ENCODE measurements at regions not wholly inside any gene's neighbourhood (a gene's known extent, or its start where the extent isn't known, plus 50 kb on each side); places are given as distances from the start of the nearest gene placed in this dataset.
A peak's percentile ranks its signal among the peaks of the same experiment; 100 is the strongest.

GRCh38 chr14:97361181-97361580 lies 564.0 kb downstream of the VRK1 start:
- Mint-ChIP-seq H3K27me3 (ENCODE audit: insufficient read depth) (peaks cover 4% of the 10 kb centered on the region), H3K27ac (no peak overlapping the region), H3K36me3 (ENCODE audit: low read depth) (no peaks in the 10 kb centered on the region), H3K9me3 (no peaks in the 10 kb centered on the region), H3K4me1 (ENCODE audit: low read depth) (no peaks in the 10 kb centered on the region), H3K4me3 (no peak overlapping the region)
- no peak for DNase-seq (ENCODE audit: low spot score)
- intact Hi-C loops (cut with micrococcal nuclease), result no loop called here

DNA sequence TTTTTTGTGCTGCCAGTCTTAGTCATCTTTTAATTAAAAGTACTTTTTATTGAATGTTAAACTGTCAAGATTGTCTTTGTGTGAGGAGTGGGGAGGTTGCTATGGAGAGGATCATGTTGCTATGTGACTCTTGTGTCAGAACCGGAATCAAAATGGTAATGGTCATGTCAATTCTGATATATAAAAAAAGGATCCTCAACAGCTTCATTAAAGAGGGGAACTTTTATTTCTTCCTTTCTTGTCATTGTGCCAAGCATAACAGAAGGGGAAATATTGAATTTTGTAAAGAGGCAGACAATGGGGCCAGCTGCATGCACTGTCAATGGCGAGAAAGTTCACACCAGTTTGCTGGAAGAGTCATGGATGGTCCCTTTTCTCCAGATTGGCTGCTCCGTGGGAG lies 564.8 kb downstream of the VRK1 start:
- Mint-ChIP-seq H3K9me3 (no peaks in the 10 kb centered on the region), H3K27ac (no peak overlapping the region), H3K27me3 (ENCODE audit: insufficient read depth) (peaks cover 4% of the 10 kb centered on the region), H3K4me1 (ENCODE audit: low read depth) (no peaks in the 10 kb centered on the region), H3K36me3 (ENCODE audit: low read depth) (no peaks in the 10 kb centered on the region), H3K4me3 (no peak overlapping the region)
- no peak for DNase-seq (ENCODE audit: low spot score)
- intact Hi-C loops (cut with micrococcal nuclease), result no loop called here

- no peak overlapping the region for H3K4me3 Mint-ChIP-seq
These were observed 569.2 kb downstream of the VRK1 start for GRCh38 chr14:97366400-97366799.

GRCh38 chr14:97367278-97367677 lies 570.1 kb downstream of the VRK1 start:
- Mint-ChIP-seq H3K4me3 (no peak overlapping the region), H3K9me3 (no peaks in the 10 kb centered on the region), H3K36me3 (ENCODE audit: low read depth) (no peaks in the 10 kb centered on the region), H3K27me3 (ENCODE audit: insufficient read depth) (peaks cover 2% of the 10 kb centered on the region), H3K27ac (no peak overlapping the region), H3K4me1 (ENCODE audit: low read depth) (no peaks in the 10 kb centered on the region)
- DNase-seq (ENCODE audit: low spot score), result no peak
- intact Hi-C loops (cut with micrococcal nuclease), result no loop called here

More at GRCh38 chr14:97366400-97366799, 569.2 kb downstream of the VRK1 start:
- intact Hi-C loops (cut with micrococcal nuclease), result no loop called here
- Mint-ChIP-seq H3K27me3 (ENCODE audit: insufficient read depth) (peaks cover 4% of the 10 kb centered on the region), H3K4me1 (ENCODE audit: low read depth) (no peaks in the 10 kb centered on the region), H3K36me3 (ENCODE audit: low read depth) (no peaks in the 10 kb centered on the region), H3K9me3 (no peaks in the 10 kb centered on the region), H3K27ac (no peak overlapping the region)
- no peak for DNase-seq (ENCODE audit: low spot score)

DNA sequence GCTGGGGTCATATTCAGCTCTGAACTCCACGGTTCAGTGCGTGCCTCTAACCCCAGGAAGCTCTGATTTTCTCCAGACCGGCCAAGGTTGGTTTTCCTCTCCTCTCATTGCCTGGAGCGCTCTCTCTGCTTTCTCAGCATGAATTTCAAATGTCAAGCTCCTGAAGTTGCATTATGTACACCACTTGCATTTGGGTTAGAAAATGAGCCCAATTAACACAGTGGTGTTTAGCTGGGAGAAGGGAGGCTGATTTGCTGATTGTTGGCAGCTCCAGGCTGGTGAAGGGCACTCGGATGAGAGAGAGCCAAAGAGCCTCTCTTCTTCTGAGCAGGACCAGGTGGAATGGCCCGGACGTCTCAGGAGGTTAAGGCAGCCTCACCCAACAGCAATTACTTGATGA lies 570.9 kb downstream of the VRK1 start:
- Mint-ChIP-seq H3K36me3 (ENCODE audit: low read depth) (no peaks in the 10 kb centered on the region), H3K9me3 (no peaks in the 10 kb centered on the region), H3K27ac (no peak overlapping the region), H3K4me1 (ENCODE audit: low read depth) (no peaks in the 10 kb centered on the region), H3K4me3 (no peak overlapping the region), H3K27me3 (ENCODE audit: insufficient read depth) (no peaks in the 10 kb centered on the region)
- intact Hi-C loops (cut with micrococcal nuclease), result no loop called here
- no peak for DNase-seq (ENCODE audit: low spot score)

- intact Hi-C loops (cut with micrococcal nuclease), result no loop called here
- H3K4me3 Mint-ChIP-seq, result no peak overlapping the region
- H3K9me3 Mint-ChIP-seq, result no peaks in the 10 kb centered on the region
- H3K27ac Mint-ChIP-seq, result no peak overlapping the region
- DNase-seq (ENCODE audit: low spot score), result no peak
- no peaks in the 10 kb centered on the region for H3K27me3 Mint-ChIP-seq (ENCODE audit: insufficient read depth)
- peaks cover 5% of the 10 kb centered on the region for H3K4me1 Mint-ChIP-seq (ENCODE audit: low read depth)
- H3K36me3 Mint-ChIP-seq (ENCODE audit: low read depth), result no peaks in the 10 kb centered on the region
These were observed 571.9 kb downstream of the VRK1 start for GRCh38 chr14:97368900-97369564.

DNA sequence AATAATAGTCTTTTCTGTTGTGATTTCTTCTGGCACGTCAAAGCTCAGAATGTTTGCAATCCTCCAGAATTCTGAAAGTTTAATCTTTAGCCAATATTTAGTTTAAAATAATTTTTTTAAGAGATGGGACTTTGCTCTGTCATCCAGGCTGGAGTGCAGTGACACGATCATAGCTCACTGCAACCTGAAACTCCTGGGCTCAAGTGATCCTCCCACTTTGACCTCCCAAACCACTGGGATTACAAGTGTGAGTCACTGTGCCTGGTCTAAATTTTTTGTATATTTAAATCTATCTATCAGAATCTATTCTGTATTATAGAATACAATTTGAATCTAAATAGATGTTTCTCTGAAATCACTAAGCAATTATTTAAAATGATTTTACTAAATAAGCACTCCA lies 572.7 kb downstream of the VRK1 start:
- Mint-ChIP-seq H3K36me3 (ENCODE audit: low read depth) (no peaks in the 10 kb centered on the region), H3K4me3 (no peak overlapping the region), H3K27me3 (ENCODE audit: insufficient read depth) (no peaks in the 10 kb centered on the region), H3K27ac (no peak overlapping the region), H3K4me1 (ENCODE audit: low read depth) (peaks cover 14% of the 10 kb centered on the region), H3K9me3 (no peaks in the 10 kb centered on the region)
- no peak for DNase-seq (ENCODE audit: low spot score)
- intact Hi-C loops (cut with micrococcal nuclease), result no loop called here

GRCh38 chr14:97376310-97376709 lies 579.1 kb downstream of the VRK1 start:
- DNase-seq (ENCODE audit: low spot score), result no peak
- Mint-ChIP-seq H3K9me3 (no peaks in the 10 kb centered on the region), H3K27me3 (ENCODE audit: insufficient read depth) (no peaks in the 10 kb centered on the region), H3K36me3 (ENCODE audit: low read depth) (no peaks in the 10 kb centered on the region), H3K4me3 (no peak overlapping the region), H3K27ac (no peak overlapping the region), H3K4me1 (ENCODE audit: low read depth) (peaks cover 61% of the 10 kb centered on the region)
- intact Hi-C loops (cut with micrococcal nuclease), result no loop called here

GRCh38 chr14:97377550-97377949 lies 580.4 kb downstream of the VRK1 start:
- DNase-seq (ENCODE audit: low spot score), result no peak
- peaks cover 70% of the 10 kb centered on the region for H3K4me1 Mint-ChIP-seq (ENCODE audit: low read depth)
- no peak overlapping the region for H3K4me3 Mint-ChIP-seq
- no peak overlapping the region for H3K27ac Mint-ChIP-seq
- peaks cover 9% of the 10 kb centered on the region for H3K9me3 Mint-ChIP-seq
- intact Hi-C loops (cut with micrococcal nuclease), result no loop called here
- H3K36me3 Mint-ChIP-seq (ENCODE audit: low read depth), result no peaks in the 10 kb centered on the region
- H3K27me3 Mint-ChIP-seq (ENCODE audit: insufficient read depth), result no peaks in the 10 kb centered on the region

- no peaks in the 10 kb centered on the region for H3K36me3 Mint-ChIP-seq (ENCODE audit: low read depth)
- H3K4me3 Mint-ChIP-seq, result peak overlapping the region; percentile 32
- intact Hi-C loops (cut with micrococcal nuclease), result no loop called here
- peaks cover 9% of the 10 kb centered on the region for H3K9me3 Mint-ChIP-seq
- peak overlapping the region; percentile 25 for H3K27ac Mint-ChIP-seq
- no peak for DNase-seq (ENCODE audit: low spot score)
- H3K27me3 Mint-ChIP-seq (ENCODE audit: insufficient read depth), result no peaks in the 10 kb centered on the region
- H3K4me1 Mint-ChIP-seq (ENCODE audit: low read depth), result peaks cover 63% of the 10 kb centered on the region
These were observed 581.9 kb downstream of the VRK1 start for GRCh38 chr14:97379091-97379531.

GRCh38 chr14:97380539-97380941 lies 583.4 kb downstream of the VRK1 start:
- Mint-ChIP-seq H3K36me3 (ENCODE audit: low read depth) (peaks cover 2% of the 10 kb centered on the region), H3K9me3 (peaks cover 9% of the 10 kb centered on the region), H3K4me1 (ENCODE audit: low read depth) (peaks cover 52% of the 10 kb centered on the region), H3K4me3 (peak overlapping the region; percentile 25), H3K27ac (peak overlapping the region; percentile 14), H3K27me3 (ENCODE audit: insufficient read depth) (no peaks in the 10 kb centered on the region)
- intact Hi-C loops (cut with micrococcal nuclease), result loop anchor here (1.0 to 10.0 kb wide), 8 partner anchors 29 to 594 kb away; no protein-coding TSS in a partner anchor
- DNase-seq (ENCODE audit: low spot score), result peak; percentile 22

DNA sequence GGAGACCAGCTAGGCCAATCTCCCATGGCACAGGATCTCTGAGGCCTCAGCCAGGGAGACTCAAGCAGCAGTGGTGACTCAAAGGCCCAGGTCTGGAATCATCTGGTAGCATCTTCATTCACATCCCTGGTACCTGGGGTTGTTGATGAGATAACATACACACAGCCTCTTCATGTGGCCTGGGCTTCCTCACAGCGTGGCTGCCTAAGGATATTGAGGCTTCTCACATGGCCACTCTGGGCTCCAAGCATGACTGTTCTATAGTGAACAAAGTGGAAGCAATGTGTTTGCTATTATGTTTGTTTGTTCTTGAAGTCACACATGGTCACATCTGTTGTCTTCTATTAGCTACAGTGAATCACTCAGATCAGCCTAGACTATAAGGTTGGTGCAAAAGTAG lies 584.1 kb downstream of the VRK1 start:
- Mint-ChIP-seq H3K4me3 (no peak overlapping the region), H3K4me1 (ENCODE audit: low read depth) (peaks cover 49% of the 10 kb centered on the region), H3K27ac (peak overlapping the region; percentile 14), H3K9me3 (peaks cover 9% of the 10 kb centered on the region), H3K36me3 (ENCODE audit: low read depth) (peaks cover 2% of the 10 kb centered on the region), H3K27me3 (ENCODE audit: insufficient read depth) (no peaks in the 10 kb centered on the region)
- intact Hi-C loops (cut with micrococcal nuclease), result loop anchor here (2.0 to 10.0 kb wide), 3 partner anchors 75 to 593 kb away; no protein-coding TSS in a partner anchor
- DNase-seq (ENCODE audit: low spot score), result no peak

GRCh38 chr14:97382616-97383226 lies 585.5 kb downstream of the VRK1 start:
- intact Hi-C loops (cut with micrococcal nuclease), result loop anchor here (5.0 to 10.0 kb wide), 2 partner anchors 325 to 592 kb away; no protein-coding TSS in a partner anchor

More at GRCh38 chr14:97382616-97383226, 585.5 kb downstream of the VRK1 start:
- peaks cover 58% of the 10 kb centered on the region for H3K4me1 Mint-ChIP-seq (ENCODE audit: low read depth)
- H3K9me3 Mint-ChIP-seq, result peaks cover 9% of the 10 kb centered on the region
- no peak for DNase-seq (ENCODE audit: low spot score)
- H3K27me3 Mint-ChIP-seq (ENCODE audit: insufficient read depth), result no peaks in the 10 kb centered on the region
- no peak overlapping the region for H3K27ac Mint-ChIP-seq
- peaks cover 2% of the 10 kb centered on the region for H3K36me3 Mint-ChIP-seq (ENCODE audit: low read depth)
- H3K4me3 Mint-ChIP-seq, result no peak overlapping the region
